ENCODE measurements at regions not wholly inside any gene's neighbourhood (a gene's known extent, or its start where the extent isn't known, plus 50 kb on each side); places are given as distances from the start of the nearest gene placed in this dataset.
"Not testable (repeated sequence)": the region's sequence is repeated elsewhere in the genome, so short reads cannot be mapped to it uniquely, and the experiment has no call there.

- no peak for DNase-seq (ENCODE audit: low spot score in 2 of 2)
- intact Hi-C loops (cut with DNase I; ENCODE audit: low total_unique reads) = no loop called here
- no peak overlapping the region for H3K4me3 ChIP-seq (ENCODE audit: low read depth, poor library complexity, severe bottlenecking)
- no peak for TF ChIP-seq CTCF (IDR thresholded peaks at IDR 0.05)
- TF ChIP-seq POLR2A (IDR thresholded peaks at IDR 0.05) = no peak
- 75 to 80% methylated on average over 2 of the region's 2 CpGs for WGBS, 2 donors
Observed at GRCh38 chr4:154025110-154025509, 236.2 kb upstream of the SFRP2 start.

GRCh38 chr4:154024097-154024694, 235.3 kb upstream of the SFRP2 start:
- no peak for DNase-seq (ENCODE audit: low spot score in 2 of 2)
- intact Hi-C loops (cut with DNase I; ENCODE audit: low total_unique reads) = no loop called here
- 51 to 65% methylated on average over 11 of the region's 11 CpGs for WGBS, 2 donors
- H3K4me3 ChIP-seq (ENCODE audit: low read depth, poor library complexity, severe bottlenecking) = no peak overlapping the region
- TF ChIP-seq CTCF (IDR thresholded peaks at IDR 0.05) (no peak), POLR2A (IDR thresholded peaks at IDR 0.05) (no peak)

DNA sequence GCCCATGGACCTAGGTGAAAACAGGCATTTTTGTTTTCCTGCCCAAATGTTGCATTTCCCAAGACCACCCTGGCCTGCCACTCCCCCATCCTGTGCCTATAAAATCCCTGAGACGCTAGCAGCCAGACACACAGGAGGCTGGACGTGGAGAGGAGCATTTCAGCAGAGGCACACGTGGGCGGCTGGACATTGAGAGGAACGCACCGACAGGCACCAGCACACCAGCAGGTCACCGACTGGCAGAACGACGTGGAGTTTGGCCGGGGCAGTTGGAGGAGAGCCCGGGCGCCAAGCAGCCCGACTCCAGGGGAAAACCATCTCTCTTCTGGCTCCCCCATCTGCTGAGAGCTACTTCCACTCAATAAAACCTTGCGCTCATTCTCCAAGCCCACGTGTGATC, 234.8 kb upstream of the SFRP2 start:
- 87 to 91% methylated on average over 15 of the region's 15 CpGs for WGBS, 2 donors
- H3K4me3 ChIP-seq (ENCODE audit: low read depth, poor library complexity, severe bottlenecking); intact Hi-C loops (cut with DNase I; ENCODE audit: low total_unique reads); DNase-seq (ENCODE audit: low spot score in 2 of 2): not testable (repeated sequence)

- 69 to 86% methylated on average over 7 of the region's 7 CpGs for WGBS, 2 donors
- intact Hi-C loops (cut with DNase I; ENCODE audit: low total_unique reads) = no loop called here
- TF ChIP-seq POLR2A (IDR thresholded peaks at IDR 0.05) (no peak), CTCF (IDR thresholded peaks at IDR 0.05) (no peak)
- no peak for DNase-seq (ENCODE audit: low spot score in 2 of 2)
- no peak overlapping the region for H3K4me3 ChIP-seq (ENCODE audit: low read depth, poor library complexity, severe bottlenecking)
Observed at GRCh38 chr4:154019811-154020210, 230.9 kb upstream of the SFRP2 start.

DNA sequence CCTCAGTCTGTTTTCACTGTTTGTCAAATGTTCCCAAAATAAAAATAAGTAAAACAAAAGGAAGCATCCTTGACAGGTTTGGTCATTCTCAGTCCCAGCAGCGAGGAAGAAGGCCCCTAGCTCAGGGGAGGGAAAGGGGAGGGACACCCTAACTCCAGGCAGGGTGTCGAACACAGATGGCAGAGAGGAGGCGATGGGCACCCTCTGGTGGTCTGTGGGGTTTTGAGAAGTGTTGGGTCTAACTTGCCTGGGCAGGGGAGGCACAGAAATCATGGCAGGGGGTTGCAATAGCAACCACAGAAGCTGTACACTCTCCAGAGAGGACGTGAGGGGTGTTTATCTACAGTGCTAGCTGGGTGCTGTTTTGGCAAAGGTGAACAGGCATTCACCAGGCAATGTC, 229.8 kb upstream of the SFRP2 start:
- 63 to 73% methylated on average over 4 of the region's 4 CpGs for WGBS, 2 donors
- no peak overlapping the region for H3K4me3 ChIP-seq (ENCODE audit: low read depth, poor library complexity, severe bottlenecking)
- DNase-seq (ENCODE audit: low spot score in 2 of 2) = no peak
- intact Hi-C loops (cut with DNase I; ENCODE audit: low total_unique reads) = no loop called here
- TF ChIP-seq CTCF (IDR thresholded peaks at IDR 0.05) = no peak
- no peak for TF ChIP-seq POLR2A (IDR thresholded peaks at IDR 0.05)

GRCh38 chr4:154015578-154015977, 226.7 kb upstream of the SFRP2 start:
- intact Hi-C loops (cut with DNase I; ENCODE audit: low total_unique reads) = no loop called here
- 56 to 79% methylated on average over 3 of the region's 3 CpGs for WGBS, 2 donors
- TF ChIP-seq CTCF (IDR thresholded peaks at IDR 0.05) (no peak), POLR2A (IDR thresholded peaks at IDR 0.05) (no peak)

More at GRCh38 chr4:154015578-154015977, 226.7 kb upstream of the SFRP2 start:
- no peak overlapping the region for H3K4me3 ChIP-seq (ENCODE audit: low read depth, poor library complexity, severe bottlenecking)
- DNase-seq (ENCODE audit: low spot score in 2 of 2) = no peak

Measured in lower leg skin (tissue), 4 donors.